Ovary (tissue), 3 donors: ENCODE measurements at regions not wholly inside any gene's neighbourhood (a gene's known extent, or its start where the extent isn't known, plus 50 kb on each side); places are given as distances from the start of the nearest gene placed in this dataset.

Source experiments
- EP300 ChIP-seq: sonication (generic); formaldehyde crosslinking; IDR thresholded peaks from one replicate; pipeline ENCODE4 v1.6.1; 2017; ENCODE audit warnings: antibody characterized with exemption
- TF ChIP-seq, protein P1 (sequence below), 3 donors: fragments of 450-650 bp in 2 of 3; fragments of 200-600 bp in 1 of 3; IDR thresholded peaks; one replicate each; pipeline versions ENCODE4 v1.5.1 to v1.8.0; 2016 to 2022; ENCODE audit warnings: antibody characterized with exemption in 3 of 3, mild to moderate bottlenecking in 1 of 3
- donor health status: DM: no; HTN: no; CAD: no.

DNA sequence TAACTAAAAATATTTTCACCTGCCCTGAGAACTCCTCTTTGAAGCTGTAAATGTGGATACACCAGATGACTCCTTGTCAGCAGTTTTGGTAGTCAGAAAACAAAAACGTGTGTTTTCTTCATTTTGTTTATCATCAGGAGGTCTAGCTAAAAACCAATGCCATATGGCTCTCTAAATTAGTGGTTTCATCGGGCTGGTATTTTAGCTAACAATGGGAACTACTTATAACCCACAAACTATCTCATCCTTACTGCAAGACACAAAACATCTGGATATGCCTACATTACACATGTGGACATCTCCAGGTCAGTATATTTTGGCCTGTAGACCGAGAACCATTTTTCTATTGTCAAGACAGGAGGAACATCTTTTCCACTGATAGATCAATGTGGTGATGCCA, 56.2 kb downstream of the GAS1 start:
- TF ChIP-seq, protein P1, sequence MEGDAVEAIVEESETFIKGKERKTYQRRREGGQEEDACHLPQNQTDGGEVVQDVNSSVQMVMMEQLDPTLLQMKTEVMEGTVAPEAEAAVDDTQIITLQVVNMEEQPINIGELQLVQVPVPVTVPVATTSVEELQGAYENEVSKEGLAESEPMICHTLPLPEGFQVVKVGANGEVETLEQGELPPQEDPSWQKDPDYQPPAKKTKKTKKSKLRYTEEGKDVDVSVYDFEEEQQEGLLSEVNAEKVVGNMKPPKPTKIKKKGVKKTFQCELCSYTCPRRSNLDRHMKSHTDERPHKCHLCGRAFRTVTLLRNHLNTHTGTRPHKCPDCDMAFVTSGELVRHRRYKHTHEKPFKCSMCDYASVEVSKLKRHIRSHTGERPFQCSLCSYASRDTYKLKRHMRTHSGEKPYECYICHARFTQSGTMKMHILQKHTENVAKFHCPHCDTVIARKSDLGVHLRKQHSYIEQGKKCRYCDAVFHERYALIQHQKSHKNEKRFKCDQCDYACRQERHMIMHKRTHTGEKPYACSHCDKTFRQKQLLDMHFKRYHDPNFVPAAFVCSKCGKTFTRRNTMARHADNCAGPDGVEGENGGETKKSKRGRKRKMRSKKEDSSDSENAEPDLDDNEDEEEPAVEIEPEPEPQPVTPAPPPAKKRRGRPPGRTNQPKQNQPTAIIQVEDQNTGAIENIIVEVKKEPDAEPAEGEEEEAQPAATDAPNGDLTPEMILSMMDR (IDR thresholded peaks at IDR 0.05): no peak
- no peak for TF ChIP-seq EP300
